Activated CD8-positive, alpha-beta T cell treated with anti-CD3 and anti-CD28 coated beads, Interleukin-2, amount 10 ng/mL, durations not matched to agents 7 days and 5 days (primary cell): ENCODE measurements at regions not wholly inside any gene's neighbourhood (a gene's known extent, or its start where the extent isn't known, plus 50 kb on each side); places are given as distances from the start of the nearest gene placed in this dataset.
"Not testable (repeated sequence)": the region's sequence is repeated elsewhere in the genome, so short reads cannot be mapped to it uniquely, and the experiment has no call there.

Experiments
- ATAC-seq: fragments of 150-1000 bp; cut with Tn5 transposase; one replicate; pipeline ENCODE4 v1.10.0; 2021; ENCODE audit warnings: moderate library complexity
- CTCF ChIA-PET: fragments of 350-600 bp; sonication (Branson Sonifier 250); formaldehyde crosslinking; loops from one replicate; lab custom pipeline; 2021; ENCODE audit warnings: antibody characterized with exemption; lab: Charles Lee
- POLR2A ChIA-PET: fragments of 350-600 bp; sonication (Branson Sonifier 250); formaldehyde crosslinking; loops from one replicate; lab custom pipeline; 2021; ENCODE audit warnings: antibody characterized with exemption; lab: Charles Lee
- DNase-seq: peaks from one replicate; pipeline ENCODE4 v3.0.0-alpha.2; 2020
- H3K27ac Mint-ChIP-seq: one replicate; pipeline ENCODE4 v1.8.0; 2021; ENCODE audit warnings: mild to moderate bottlenecking, mixed read lengths
- H3K27me3 Mint-ChIP-seq: one replicate; pipeline ENCODE4 v1.8.0; 2021; ENCODE audit warnings: low read depth, mixed read lengths
- H3K36me3 Mint-ChIP-seq: one replicate; pipeline ENCODE4 v1.8.0; 2021; ENCODE audit warnings: low read depth, mixed read lengths
- H3K4me1 Mint-ChIP-seq: one replicate; pipeline ENCODE4 v1.8.0; 2021; ENCODE audit warnings: low read depth, mixed read lengths
- H3K4me3 Mint-ChIP-seq: one replicate; pipeline ENCODE4 v1.8.0; 2021; ENCODE audit warnings: mild to moderate bottlenecking, mixed read lengths
- H3K9me3 Mint-ChIP-seq: one replicate; pipeline ENCODE4 v1.8.0; 2022; ENCODE audit warnings: mixed read lengths; ENCODE audit not compliant: insufficient read depth

DNA sequence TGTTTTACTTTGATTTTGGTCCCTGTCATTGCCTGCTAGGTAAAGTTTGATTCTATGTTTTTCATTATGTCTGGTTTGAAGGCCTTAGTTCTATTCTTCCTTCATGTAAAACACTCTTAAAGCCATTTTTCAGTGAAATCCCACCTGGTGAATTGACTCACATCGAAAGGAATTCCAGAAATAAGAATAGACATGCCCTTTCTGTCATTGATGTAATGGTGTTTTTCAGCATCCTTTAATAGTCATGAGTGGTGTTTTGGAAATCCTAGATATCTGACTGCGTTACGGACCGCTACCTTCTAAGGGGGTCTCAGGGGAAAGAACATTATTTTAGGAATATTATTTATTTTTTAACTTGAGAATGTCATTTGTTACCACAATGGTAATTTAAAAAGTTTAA is 104.5 kb upstream of the ZEB2 start:
- Mint-ChIP-seq H3K27ac (no peak overlapping the region), H3K4me3 (no peak overlapping the region), H3K27me3 (peaks cover 10% of the 10 kb centered on the region), H3K9me3 (no peaks in the 10 kb centered on the region), H3K4me1 (no peaks in the 10 kb centered on the region), H3K36me3 (no peaks in the 10 kb centered on the region)
- DNase-seq (no peak), ATAC-seq (no peak)
- ChIA-PET POLR2A (no interaction called here), CTCF (no interaction called here)

DNA sequence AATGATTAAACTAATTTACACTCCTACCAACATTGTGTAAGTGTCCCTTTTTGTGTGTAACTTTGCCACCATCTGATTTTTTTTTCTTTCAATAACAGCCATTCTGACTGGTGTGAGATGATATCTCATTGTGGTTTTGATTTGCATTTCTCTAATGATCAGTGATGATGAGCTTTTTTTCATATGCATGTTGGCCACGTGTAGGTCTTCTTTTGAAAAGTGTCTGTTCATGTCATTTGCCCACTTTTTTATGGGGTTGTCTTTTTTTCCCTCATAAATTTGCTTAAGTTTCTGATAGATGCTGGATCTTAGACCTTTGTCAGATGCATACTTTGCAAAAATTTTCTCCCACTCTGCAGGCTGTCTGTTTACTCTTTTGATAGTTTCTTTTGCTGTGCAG is 102.5 kb upstream of the ZEB2 start:
- H3K9me3 Mint-ChIP-seq, H3K27me3 Mint-ChIP-seq, ATAC-seq, H3K4me3 Mint-ChIP-seq, H3K27ac Mint-ChIP-seq, CTCF ChIA-PET, POLR2A ChIA-PET, H3K4me1 Mint-ChIP-seq, H3K36me3 Mint-ChIP-seq, DNase-seq: not testable (repeated sequence)

DNA sequence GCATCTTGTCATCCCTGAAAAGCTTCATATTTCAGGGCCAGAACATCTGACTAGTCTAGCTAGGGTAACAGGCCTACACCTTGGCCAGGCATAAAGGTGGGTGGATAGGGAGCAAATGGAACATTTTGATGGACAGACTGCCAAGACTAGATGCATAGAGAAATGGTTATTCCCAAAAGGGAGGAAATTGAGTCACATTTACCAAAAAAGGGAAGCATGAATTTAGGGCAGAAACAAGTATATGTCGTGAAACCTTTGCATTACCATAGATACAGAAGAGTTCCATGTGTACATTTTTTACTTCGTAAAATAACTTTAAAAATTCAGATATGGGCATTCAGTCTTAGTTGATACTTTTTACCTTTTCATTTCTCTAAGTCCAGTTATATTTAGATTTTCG is 101.3 kb upstream of the ZEB2 start:
- ChIA-PET CTCF (interaction anchor here (1.3 kb wide), 1 partner anchor 16 kb away, joined by 3 read pairs; no protein-coding TSS in a partner anchor), POLR2A (no interaction called here)
- no peak for ATAC-seq
- Mint-ChIP-seq H3K4me1 (no peaks in the 10 kb centered on the region), H3K4me3 (no peak overlapping the region), H3K36me3 (no peaks in the 10 kb centered on the region), H3K27ac (no peak overlapping the region), H3K9me3 (no peaks in the 10 kb centered on the region), H3K27me3 (peaks cover 9% of the 10 kb centered on the region)
- DNase-seq, result no peak

GRCh38 chr2:144619760-144620159 is 99.8 kb upstream of the ZEB2 start:
- Mint-ChIP-seq H3K27me3 (peaks cover 9% of the 10 kb centered on the region), H3K9me3 (no peaks in the 10 kb centered on the region), H3K27ac (no peak overlapping the region), H3K4me3 (no peak overlapping the region), H3K4me1 (no peaks in the 10 kb centered on the region), H3K36me3 (no peaks in the 10 kb centered on the region)
- ChIA-PET CTCF (interaction anchor here (1.3 kb wide), 1 partner anchor 14 kb away, joined by 3 read pairs; no protein-coding TSS in a partner anchor), POLR2A (no interaction called here)
- DNase-seq, result no peak
- ATAC-seq, result no peak

GRCh38 chr2:144617171-144617570 is 97.3 kb upstream of the ZEB2 start:
- H3K27me3 Mint-ChIP-seq, H3K9me3 Mint-ChIP-seq, ATAC-seq, H3K36me3 Mint-ChIP-seq, CTCF ChIA-PET, H3K4me3 Mint-ChIP-seq, H3K27ac Mint-ChIP-seq, POLR2A ChIA-PET, H3K4me1 Mint-ChIP-seq, DNase-seq: not testable (repeated sequence)

GRCh38 chr2:144615866-144616565 is 96.1 kb upstream of the ZEB2 start:
- ChIA-PET CTCF (no interaction called here), POLR2A (no interaction called here)
- Mint-ChIP-seq H3K9me3 (no peaks in the 10 kb centered on the region), H3K4me3 (no peak overlapping the region), H3K27me3 (peaks cover 2% of the 10 kb centered on the region), H3K36me3 (no peaks in the 10 kb centered on the region), H3K27ac (no peak overlapping the region), H3K4me1 (no peaks in the 10 kb centered on the region)
- DNase-seq (no peak), ATAC-seq (no peak)

DNA sequence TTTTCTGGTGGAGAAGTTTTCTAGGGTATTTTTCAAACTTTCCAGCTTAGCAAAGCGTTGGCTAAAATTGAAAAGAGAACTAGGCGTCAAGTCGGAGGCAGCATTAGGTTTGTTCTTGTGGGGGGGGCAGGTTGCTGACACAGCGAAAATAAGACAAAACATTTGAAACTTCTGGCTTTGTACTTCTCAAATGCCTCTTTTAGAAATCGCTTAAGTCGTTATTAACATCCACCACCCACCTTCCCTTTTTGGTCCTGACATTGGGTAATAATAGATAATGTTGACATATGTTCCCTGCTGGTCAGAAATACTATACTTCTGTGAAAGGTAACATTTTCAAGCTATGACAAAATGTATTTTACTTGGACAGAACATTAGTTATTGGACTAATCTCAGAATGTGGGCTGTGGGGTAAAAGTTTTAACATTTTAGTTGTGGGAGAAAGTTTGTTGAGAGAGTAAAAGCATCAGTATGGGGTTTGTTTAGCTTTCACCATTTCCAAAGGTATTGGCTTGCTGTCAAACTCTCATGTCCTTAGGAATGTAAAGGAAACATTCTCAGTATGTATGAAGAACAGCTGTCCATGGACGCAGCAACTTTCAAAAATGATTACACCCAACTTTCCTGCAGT is 88.1 kb upstream of the ZEB2 start:
- H3K27me3 Mint-ChIP-seq, result peaks cover 2% of the 10 kb centered on the region
- H3K4me3 Mint-ChIP-seq, result no peak overlapping the region
- ChIA-PET POLR2A (no interaction called here), CTCF (no interaction called here)
- DNase-seq, result no peak
- H3K36me3 Mint-ChIP-seq, result no peaks in the 10 kb centered on the region
- H3K4me1 Mint-ChIP-seq, result no peaks in the 10 kb centered on the region
- no peak for ATAC-seq
- H3K27ac Mint-ChIP-seq, result no peak overlapping the region
- no peaks in the 10 kb centered on the region for H3K9me3 Mint-ChIP-seq

GRCh38 chr2:144607099-144607498 is 87.2 kb upstream of the ZEB2 start:
- H3K9me3 Mint-ChIP-seq, result no peaks in the 10 kb centered on the region
- no peak for DNase-seq
- no peak overlapping the region for H3K4me3 Mint-ChIP-seq

GRCh38 chr2:144606466-144607095 is 86.7 kb upstream of the ZEB2 start:
- POLR2A ChIA-PET, result no interaction called here
- no peak for DNase-seq
- Mint-ChIP-seq H3K9me3 (no peaks in the 10 kb centered on the region), H3K27me3 (peaks cover 2% of the 10 kb centered on the region), H3K27ac (no peak overlapping the region), H3K36me3 (no peaks in the 10 kb centered on the region), H3K4me3 (no peak overlapping the region), H3K4me1 (no peaks in the 10 kb centered on the region)
- no peak for ATAC-seq
- CTCF ChIA-PET, result no interaction called here

More at GRCh38 chr2:144607099-144607498, 87.2 kb upstream of the ZEB2 start:
- POLR2A ChIA-PET, result no interaction called here
- H3K27ac Mint-ChIP-seq, result no peak overlapping the region
- no peaks in the 10 kb centered on the region for H3K36me3 Mint-ChIP-seq
- ATAC-seq, result no peak
- CTCF ChIA-PET, result no interaction called here
- H3K27me3 Mint-ChIP-seq, result peaks cover 2% of the 10 kb centered on the region
- H3K4me1 Mint-ChIP-seq, result no peaks in the 10 kb centered on the region

DNA sequence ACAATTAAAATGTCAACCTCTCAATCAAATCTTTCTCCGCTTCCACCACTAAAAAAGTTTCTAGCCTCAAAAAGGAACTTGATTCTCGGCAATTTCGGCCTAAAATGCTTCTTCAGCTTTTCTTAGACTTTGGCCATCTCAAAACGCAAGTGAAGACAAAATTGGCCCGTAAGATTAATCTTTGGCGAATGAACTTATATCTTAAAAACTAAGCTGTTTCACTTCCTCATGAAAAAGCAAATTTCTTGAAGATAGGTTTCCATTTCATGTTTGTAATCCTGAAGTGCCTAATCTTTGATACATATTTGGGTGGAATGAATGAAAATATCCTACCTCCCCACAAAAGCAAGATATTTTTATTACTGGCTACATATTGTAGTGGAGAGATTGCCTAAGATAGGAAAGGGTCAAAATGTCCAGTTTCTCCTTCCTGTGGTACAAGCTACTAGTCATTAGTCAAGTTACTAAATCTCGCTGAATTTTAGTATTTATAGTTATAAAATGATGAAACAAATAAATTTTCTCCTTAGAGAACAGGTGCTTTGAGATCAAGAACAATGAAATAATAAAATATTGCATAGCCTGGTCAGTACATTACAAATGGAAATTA is 85.4 kb upstream of the ZEB2 start:
- DNase-seq, result no peak

GRCh38 chr2:144603334-144603733 is 83.4 kb upstream of the ZEB2 start:
- no peaks in the 10 kb centered on the region for H3K9me3 Mint-ChIP-seq
- H3K36me3 Mint-ChIP-seq, result no peaks in the 10 kb centered on the region
- H3K4me1 Mint-ChIP-seq, result no peaks in the 10 kb centered on the region
- DNase-seq, result no peak
- no peaks in the 10 kb centered on the region for H3K27me3 Mint-ChIP-seq
- ATAC-seq, result no peak
- CTCF ChIA-PET, result no interaction called here
- POLR2A ChIA-PET, result no interaction called here
- no peak overlapping the region for H3K27ac Mint-ChIP-seq
- no peak overlapping the region for H3K4me3 Mint-ChIP-seq

More for the DNA sequence above, 85.4 kb upstream of the ZEB2 start:
- no peak for ATAC-seq
- Mint-ChIP-seq H3K9me3 (no peaks in the 10 kb centered on the region), H3K36me3 (no peaks in the 10 kb centered on the region), H3K4me3 (no peak overlapping the region), H3K4me1 (no peaks in the 10 kb centered on the region), H3K27me3 (no peaks in the 10 kb centered on the region), H3K27ac (no peak overlapping the region)
- CTCF ChIA-PET, result interaction anchor here (0.9 kb wide), 1 partner anchor 15 kb away, joined by 3 read pairs; no protein-coding TSS in a partner anchor
- POLR2A ChIA-PET, result no interaction called here

DNA sequence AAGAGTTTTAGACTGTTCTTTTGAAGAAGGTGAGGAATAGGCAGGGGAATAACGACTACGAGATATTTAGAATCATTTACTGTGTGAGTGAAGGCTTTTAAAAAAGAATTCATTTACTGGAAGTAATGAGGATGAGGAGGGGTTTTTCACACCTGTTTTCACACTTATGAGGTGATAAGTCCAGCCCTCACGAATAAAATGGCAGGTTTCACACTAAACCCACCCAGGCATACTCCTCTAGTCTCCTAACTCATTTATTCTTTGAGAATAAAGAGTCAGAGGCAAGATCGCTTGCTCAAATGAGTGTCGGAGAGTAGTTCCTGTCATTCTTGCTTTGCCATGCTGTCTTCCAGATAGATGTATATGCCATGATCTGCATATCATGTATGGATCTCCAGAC is 79.0 kb upstream of the ZEB2 start:
- DNase-seq (no peak), ATAC-seq (no peak)
- Mint-ChIP-seq H3K27me3 (peaks cover 3% of the 10 kb centered on the region), H3K4me1 (peaks cover 3% of the 10 kb centered on the region), H3K27ac (no peak overlapping the region), H3K9me3 (no peaks in the 10 kb centered on the region), H3K4me3 (no peak overlapping the region), H3K36me3 (no peaks in the 10 kb centered on the region)
- POLR2A ChIA-PET, result no interaction called here
- CTCF ChIA-PET, result no interaction called here
